GM23248 (cell line): ENCODE measurements at regions not wholly inside any gene's neighbourhood (a gene's known extent, or its start where the extent isn't known, plus 50 kb on each side); places are given as distances from the start of the nearest gene placed in this dataset.

Source experiments
- DNase-seq: peaks from one replicate; pipeline ENCODE4 v3.0.0-alpha.2; 2015
- H2AFZ ChIP-seq: fragments of 200-600 bp; sonication (generic); 2 replicates; pipeline ENCODE4 v1.6.1; 2016; ENCODE audit warnings: antibody characterized with exemption
- H3F3A ChIP-seq: fragments of 200-600 bp; sonication (generic); 2 replicates; pipeline ENCODE4 v1.6.1; 2016; ENCODE audit warnings: mild to moderate bottlenecking, antibody characterized with exemption, mixed run types; ENCODE audit not compliant: insufficient read depth
- H3K27ac ChIP-seq: fragments of 200-600 bp; sonication (generic); 2 replicates; pipeline ENCODE4 v1.5.1; 2016; ENCODE audit warnings: mild to moderate bottlenecking
- H3K27me3 ChIP-seq: fragments of 200-600 bp; sonication (generic); replicated peaks from 2 replicates; pipeline ENCODE4 v1.6.1; 2016; ENCODE audit warnings: mild to moderate bottlenecking; ENCODE audit not compliant: insufficient read depth
- H3K36me3 ChIP-seq: fragments of 200-600 bp; sonication (generic); 2 replicates; pipeline ENCODE4 v1.6.1; 2016; ENCODE audit warnings: low read depth, mild to moderate bottlenecking
- H3K4me1 ChIP-seq: fragments of 200-600 bp; sonication (generic); 2 replicates; pipeline ENCODE4 v1.6.1; 2016; ENCODE audit warnings: mild to moderate bottlenecking; ENCODE audit not compliant: insufficient read depth
- H3K4me2 ChIP-seq: fragments of 200-600 bp; sonication (generic); one replicate; pipeline ENCODE4 v1.6.1; 2016; ENCODE audit warnings: mild to moderate bottlenecking; ENCODE audit not compliant: unreplicated experiment
- H3K4me3 ChIP-seq: fragments of 200-600 bp; sonication (generic); 2 replicates; pipeline ENCODE4 v1.5.1; 2016; ENCODE audit warnings: mild to moderate bottlenecking
- H3K79me2 ChIP-seq: fragments of 200-600 bp; sonication (generic); 2 replicates; pipeline ENCODE4 v1.6.1; 2016; ENCODE audit warnings: mild to moderate bottlenecking; ENCODE audit not compliant: insufficient read depth
- H3K9ac ChIP-seq: fragments of 200-600 bp; sonication (generic); 2 replicates; pipeline ENCODE4 v1.6.1; 2016; ENCODE audit warnings: mild to moderate bottlenecking
- H3K9me2 ChIP-seq: fragments of 200-600 bp; sonication (generic); 2 replicates; pipeline ENCODE4 v1.6.1; 2016; ENCODE audit warnings: mixed run types, mild to moderate bottlenecking, moderate library complexity; ENCODE audit not compliant: insufficient read depth
- H3K9me3 ChIP-seq: fragments of 200-600 bp; sonication (generic); one replicate; pipeline ENCODE4 v1.6.1; 2017; ENCODE audit warnings: low read depth
- H4K20me1 ChIP-seq: fragments of 200-600 bp; sonication (generic); 2 replicates; pipeline ENCODE4 v1.6.0; 2016; ENCODE audit not compliant: insufficient read depth
- EZH2 ChIP-seq: fragments of 200-600 bp; sonication (generic); IDR thresholded peaks from 2 replicates; pipeline ENCODE4 v1.6.1; 2018; ENCODE audit warnings: antibody characterized with exemption, mild to moderate bottlenecking; ENCODE audit not compliant: insufficient read depth, poor library complexity, severe bottlenecking
- EZH2phosphoT487 ChIP-seq: fragments of 200-600 bp; sonication (generic); IDR thresholded peaks from 2 replicates; pipeline ENCODE4 v1.6.1; 2018; ENCODE audit warnings: antibody characterized with exemption, moderate library complexity, mild to moderate bottlenecking, low read depth; ENCODE audit not compliant: insufficient read depth
- WGBS, 2 experiments: methylation state at CpG; one replicate each; pipeline ENCODE4 v1.1.6; 2015 to 2017; ENCODE audit warnings: low lambda C conversion rate in 2 of 2, low coverage in 1 of 2; ENCODE audit errors: missing lambda C conversion rate in 2 of 2; 5-methylcytosine and 5-hydroxymethylcytosine counted together
- in situ Hi-C: fragments of 300-500 bp; cut with MboI; formaldehyde crosslinking; loops from 2 replicates; pipeline ENCODE4 v1.15.0; 2020

GRCh38 chr9:119810645-119811429 lies 441.6 kb upstream of the BRINP1 start:
- H2AFZ ChIP-seq, result peak overlapping the region; percentile 71
- H3K27ac ChIP-seq, result peak overlapping the region; percentile 83
- no peaks in the 10 kb centered on the region for H3K9me3 ChIP-seq
- DNase-seq, result peak; percentile 97
- peaks cover 32% of the 10 kb centered on the region for H3F3A ChIP-seq
- H3K4me2 ChIP-seq, result peak overlapping the region; percentile 76
- H3K27me3 ChIP-seq, result no peaks in the 10 kb centered on the region
- no peaks in the 10 kb centered on the region for H3K9me2 ChIP-seq
- peak overlapping the region; percentile 64 for H3K9ac ChIP-seq
- H3K4me1 ChIP-seq, result peaks cover 19% of the 10 kb centered on the region
- H3K36me3 ChIP-seq, result no peaks in the 10 kb centered on the region
- no peak for TF ChIP-seq EZH2phosphoT487
- TF ChIP-seq EZH2, result no peak
- H3K4me3 ChIP-seq, result peak overlapping the region; percentile 49
- no peaks in the 10 kb centered on the region for H4K20me1 ChIP-seq
- in situ Hi-C loops, result no loop called here
- 0 to 1% methylated on average over 9 of the region's 9 CpGs for WGBS, 2 experiments
- no peaks in the 10 kb centered on the region for H3K79me2 ChIP-seq

GRCh38 chr9:119803679-119804078 lies 434.4 kb upstream of the BRINP1 start:
- no peaks in the 10 kb centered on the region for H4K20me1 ChIP-seq
- H3K9me2 ChIP-seq, result no peaks in the 10 kb centered on the region
- no peak overlapping the region for H3K4me2 ChIP-seq
- peaks cover 23% of the 10 kb centered on the region for H3K4me1 ChIP-seq
- H3K36me3 ChIP-seq, result no peaks in the 10 kb centered on the region
- H2AFZ ChIP-seq, result no peak overlapping the region
- H3K79me2 ChIP-seq, result no peaks in the 10 kb centered on the region
- WGBS, 2 experiments, result 71 to 90% methylated on average over 1 of the region's 1 CpG
- no peaks in the 10 kb centered on the region for H3K27me3 ChIP-seq
- H3K9me3 ChIP-seq, result no peaks in the 10 kb centered on the region
- no peak overlapping the region for H3K4me3 ChIP-seq
- DNase-seq, result no peak
- TF ChIP-seq EZH2 (no peak), EZH2phosphoT487 (no peak)
- no peak overlapping the region for H3K9ac ChIP-seq
- in situ Hi-C loops, result no loop called here
- no peak overlapping the region for H3K27ac ChIP-seq
- peaks cover 8% of the 10 kb centered on the region for H3F3A ChIP-seq

- Histone ChIP-seq H3K79me2 (no peaks in the 10 kb centered on the region), H3K27ac (peak overlapping the region; percentile 82), H2AFZ (peak overlapping the region; percentile 65), H3K4me2 (peak overlapping the region; percentile 61), H3K4me1 (peaks cover 23% of the 10 kb centered on the region), H3K9ac (peak overlapping the region; percentile 72), H3K9me3 (no peaks in the 10 kb centered on the region), H4K20me1 (no peaks in the 10 kb centered on the region), H3K9me2 (no peaks in the 10 kb centered on the region), H3K36me3 (no peaks in the 10 kb centered on the region), H3K27me3 (no peaks in the 10 kb centered on the region), H3K4me3 (no peak overlapping the region), H3F3A (peaks cover 8% of the 10 kb centered on the region)
- peak; percentile 94 for DNase-seq
- in situ Hi-C loops, result no loop called here
- 5 to 6% methylated on average over 6 of the region's 6 CpGs for WGBS, 2 experiments
- no peak for TF ChIP-seq EZH2
- TF ChIP-seq EZH2phosphoT487, result no peak
Measured at GRCh38 chr9:119802621-119803020, 433.4 kb upstream of the BRINP1 start.

GRCh38 chr9:119802133-119802532 lies 432.9 kb upstream of the BRINP1 start:
- H3K79me2 ChIP-seq, result no peaks in the 10 kb centered on the region
- no peaks in the 10 kb centered on the region for H3K27me3 ChIP-seq
- TF ChIP-seq EZH2, result no peak
- no peak for TF ChIP-seq EZH2phosphoT487
- WGBS, 2 experiments, result 34 to 35% methylated on average over 3 of the region's 3 CpGs
- H4K20me1 ChIP-seq, result no peaks in the 10 kb centered on the region
- peak overlapping the region; percentile 65 for H2AFZ ChIP-seq
- no peaks in the 10 kb centered on the region for H3K9me2 ChIP-seq
- H3K9ac ChIP-seq, result peak overlapping the region; percentile 72
- DNase-seq, result peak; percentile 14
- H3K27ac ChIP-seq, result peak overlapping the region; percentile 82
- H3K9me3 ChIP-seq, result no peaks in the 10 kb centered on the region
- in situ Hi-C loops, result no loop called here
- H3K4me2 ChIP-seq, result peak overlapping the region; percentile 61
- H3F3A ChIP-seq, result peaks cover 8% of the 10 kb centered on the region
- peaks cover 23% of the 10 kb centered on the region for H3K4me1 ChIP-seq
- H3K4me3 ChIP-seq, result no peak overlapping the region
- no peaks in the 10 kb centered on the region for H3K36me3 ChIP-seq
